Esophagus muscularis mucosa (tissue), 4 donors: ENCODE measurements at regions not wholly inside any gene's neighbourhood (a gene's known extent, or its start where the extent isn't known, plus 50 kb on each side); places are given as distances from the start of the nearest gene placed in this dataset.

Source experiments
- DNase-seq: peaks from one replicate; pipeline ENCODE4 v3.0.0-alpha.2; 2017; ENCODE audit errors: extremely low spot score
- H3K27ac ChIP-seq, 4 donors: fragments of 200-600 bp; sonication (generic); replicated peaks in 1 of 4; 1 replicate in 3 of 4; 2 replicates in 1 of 4; pipeline ENCODE4 v1.5.1; 2016 to 2019; ENCODE audit warnings: mild to moderate bottlenecking in 1 of 4
- H3K27me3 ChIP-seq, 4 donors: fragments of 200-600 bp; sonication (generic); one replicate each; pipeline versions ENCODE4 v1.5.1 to v1.6.0; 2016 to 2019
- H3K36me3 ChIP-seq, 4 donors: fragments of 200-600 bp; sonication (generic); one replicate each; pipeline ENCODE4 v1.5.1; 2016 to 2019
- H3K4me1 ChIP-seq, 4 donors: fragments of 200-600 bp; sonication (generic); one replicate each; pipeline ENCODE4 v1.5.1; 2016 to 2019
- H3K4me3 ChIP-seq, 4 donors: fragments of 200-600 bp; sonication (generic); 1 replicate in 2 of 4; 2 replicates in 2 of 4; pipeline ENCODE4 v1.5.1; 2016 to 2019; ENCODE audit warnings: mild to moderate bottlenecking in 4 of 4, moderate library complexity in 1 of 4
- H3K9me3 ChIP-seq, 4 donors: fragments of 200-600 bp; sonication (generic); 1 replicate in 3 of 4; 2 replicates in 1 of 4; pipeline ENCODE4 v1.5.1; 2016 to 2019
- EP300 ChIP-seq: sonication (generic); formaldehyde crosslinking; IDR thresholded peaks from one replicate; pipeline ENCODE4 v1.6.1; 2017; ENCODE audit warnings: antibody characterized with exemption
- POLR2A ChIP-seq: fragments of 450-650 bp; IDR thresholded peaks from one replicate; pipeline ENCODE4 v1.6.1; 2017; ENCODE audit warnings: antibody characterized with exemption, moderate library complexity, mild to moderate bottlenecking, low read depth
- POLR2AphosphoS5 ChIP-seq, 2 donors: sonication (generic); formaldehyde crosslinking; IDR thresholded peaks; one replicate each; pipeline ENCODE4 v1.6.1; 2017; ENCODE audit warnings: antibody characterized with exemption in 2 of 2
- WGBS: methylation state at CpG from one replicate; pipeline ENCODE4 v1.1.5; 2018; 5-methylcytosine and 5-hydroxymethylcytosine counted together
- intact Hi-C: fragments of 100-400 bp; cut with DNase I; formaldehyde crosslinking; loops from one replicate; pipeline ENCODE4 v1.15.1; 2023
- TF ChIP-seq, protein P1 (sequence below), 3 experiments: fragments of 200-600 bp in 2 of 3; fragments of 450-650 bp in 1 of 3; sonication (generic) in 2 of 3; IDR thresholded peaks; one replicate each; pipeline ENCODE4 v1.5.1; 2017 to 2019; ENCODE audit warnings: antibody characterized with exemption in 3 of 3, mild to moderate bottlenecking in 2 of 3, moderate library complexity in 1 of 3

DNA sequence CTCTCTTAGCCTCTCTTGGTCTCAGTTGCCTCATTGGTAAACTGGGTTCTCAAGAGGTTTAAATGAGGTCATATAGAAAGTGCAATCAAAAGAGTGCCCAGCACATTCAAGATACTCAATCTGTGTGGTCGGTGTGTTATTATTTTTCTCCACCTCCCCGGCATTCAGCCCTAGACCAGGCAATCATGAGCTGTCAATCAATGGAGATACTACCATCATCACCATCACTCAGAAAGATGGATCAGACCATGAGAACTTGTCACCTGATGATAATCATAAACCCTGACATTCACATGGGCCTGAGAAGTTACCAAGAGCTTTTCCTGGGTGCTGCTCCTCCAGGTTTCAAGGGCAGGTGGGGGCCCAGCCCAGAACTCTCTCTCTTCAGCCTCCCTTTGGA lies 166.1 kb downstream of the MN1 start:
- intact Hi-C loops, result no loop called here
- no peak overlapping the region for H3K4me3 ChIP-seq
- H3K27ac ChIP-seq, result no peak overlapping the region
- WGBS, result 84% methylated on average over 2 of the region's 2 CpGs
- H3K27me3 ChIP-seq, result no peaks in the 10 kb centered on the region
- TF ChIP-seq POLR2A (no peak), EP300 (no peak), POLR2AphosphoS5 (IDR thresholded peaks at IDR 0.05) (no peak)
- TF ChIP-seq, protein P1, sequence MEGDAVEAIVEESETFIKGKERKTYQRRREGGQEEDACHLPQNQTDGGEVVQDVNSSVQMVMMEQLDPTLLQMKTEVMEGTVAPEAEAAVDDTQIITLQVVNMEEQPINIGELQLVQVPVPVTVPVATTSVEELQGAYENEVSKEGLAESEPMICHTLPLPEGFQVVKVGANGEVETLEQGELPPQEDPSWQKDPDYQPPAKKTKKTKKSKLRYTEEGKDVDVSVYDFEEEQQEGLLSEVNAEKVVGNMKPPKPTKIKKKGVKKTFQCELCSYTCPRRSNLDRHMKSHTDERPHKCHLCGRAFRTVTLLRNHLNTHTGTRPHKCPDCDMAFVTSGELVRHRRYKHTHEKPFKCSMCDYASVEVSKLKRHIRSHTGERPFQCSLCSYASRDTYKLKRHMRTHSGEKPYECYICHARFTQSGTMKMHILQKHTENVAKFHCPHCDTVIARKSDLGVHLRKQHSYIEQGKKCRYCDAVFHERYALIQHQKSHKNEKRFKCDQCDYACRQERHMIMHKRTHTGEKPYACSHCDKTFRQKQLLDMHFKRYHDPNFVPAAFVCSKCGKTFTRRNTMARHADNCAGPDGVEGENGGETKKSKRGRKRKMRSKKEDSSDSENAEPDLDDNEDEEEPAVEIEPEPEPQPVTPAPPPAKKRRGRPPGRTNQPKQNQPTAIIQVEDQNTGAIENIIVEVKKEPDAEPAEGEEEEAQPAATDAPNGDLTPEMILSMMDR (IDR thresholded peaks at IDR 0.05), result no peak
- H3K36me3 ChIP-seq, result no peaks in the 10 kb centered on the region
- DNase-seq, result no peak
- no peaks in the 10 kb centered on the region for H3K9me3 ChIP-seq
- peaks cover 17 to 32% (median 27%) of the 10 kb centered on the region in 4 donors for H3K4me1 ChIP-seq

DNA sequence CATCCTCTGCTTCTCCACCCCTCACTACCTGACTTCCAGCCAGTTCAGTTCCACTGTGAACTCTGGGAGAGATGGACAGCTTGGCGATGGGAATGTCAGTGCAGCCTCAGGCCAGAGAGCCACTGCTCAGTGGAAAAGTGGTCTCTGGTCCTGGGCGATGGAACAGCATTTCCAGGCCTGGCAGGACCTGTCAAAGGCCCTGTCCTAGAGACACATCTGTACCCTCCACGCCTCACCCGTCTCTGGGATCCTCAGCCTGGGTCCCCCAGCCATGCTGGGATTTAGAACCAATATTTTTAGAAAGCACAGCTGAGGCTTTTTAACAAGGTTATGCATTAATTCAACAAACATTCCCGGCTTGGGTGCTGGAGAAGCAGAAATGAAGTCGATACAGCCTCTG lies 165.7 kb downstream of the MN1 start:
- Histone ChIP-seq H3K36me3 (no peaks in the 10 kb centered on the region), H3K4me3 (no peak overlapping the region), H3K9me3 (no peaks in the 10 kb centered on the region), H3K27me3 (no peaks in the 10 kb centered on the region), H3K4me1 (peaks cover 20 to 36% (median 30%) of the 10 kb centered on the region in 4 donors), H3K27ac (no peak overlapping the region)
- WGBS, result 83% methylated on average over 6 of the region's 6 CpGs
- no peak for DNase-seq
- intact Hi-C loops, result no loop called here
- no peak for TF ChIP-seq POLR2AphosphoS5 (IDR thresholded peaks at IDR 0.05)
- no peak for TF ChIP-seq POLR2A
- TF ChIP-seq EP300, result no peak
- TF ChIP-seq, protein P1 (IDR thresholded peaks at IDR 0.05), result no peak

DNA sequence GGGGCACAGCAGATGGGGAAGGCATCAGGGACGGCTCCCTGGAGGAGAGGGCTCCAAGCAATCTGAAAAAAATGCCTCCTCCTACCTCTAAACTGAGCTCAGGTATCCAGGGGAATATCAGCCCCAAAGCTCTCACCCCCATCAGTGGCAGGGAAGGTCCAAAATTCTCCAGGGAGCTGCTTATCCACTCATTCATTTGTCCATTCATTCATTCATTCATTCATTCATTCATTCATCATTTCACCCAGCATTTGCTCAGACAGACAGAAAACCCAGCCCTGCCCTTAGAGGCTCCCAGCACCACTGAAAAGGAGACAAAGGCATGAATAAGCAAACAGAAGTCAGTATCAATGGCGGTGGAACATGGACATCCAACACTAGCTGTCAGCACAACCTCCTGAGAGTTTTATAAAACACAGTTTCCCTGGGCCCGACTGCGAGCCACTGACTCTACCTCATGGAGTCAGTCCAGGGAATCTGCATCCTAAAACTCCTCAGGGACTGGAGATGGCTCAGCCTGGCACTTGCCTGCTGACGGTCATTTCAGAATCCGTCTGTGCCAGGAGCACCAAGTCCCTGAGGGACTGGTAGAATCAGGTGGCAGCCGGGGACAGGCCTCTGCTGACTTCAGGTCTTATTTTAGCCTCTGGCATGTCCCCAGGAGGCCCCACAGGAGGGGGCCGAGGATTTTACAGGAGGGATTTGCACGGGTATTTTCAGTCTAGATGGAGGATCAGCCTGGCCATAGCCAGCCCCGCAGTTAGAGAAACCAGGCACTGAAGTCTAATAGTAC lies 164.6 kb downstream of the MN1 start:
- WGBS, result 44% methylated on average over 5 of the region's 10 CpGs
- intact Hi-C loops, result no loop called here
- TF ChIP-seq EP300 (no peak), POLR2A (no peak), POLR2AphosphoS5 (IDR thresholded peaks at IDR 0.05) (no peak)
- TF ChIP-seq, protein P1 (IDR thresholded peaks at IDR 0.05), result no peak

DNA sequence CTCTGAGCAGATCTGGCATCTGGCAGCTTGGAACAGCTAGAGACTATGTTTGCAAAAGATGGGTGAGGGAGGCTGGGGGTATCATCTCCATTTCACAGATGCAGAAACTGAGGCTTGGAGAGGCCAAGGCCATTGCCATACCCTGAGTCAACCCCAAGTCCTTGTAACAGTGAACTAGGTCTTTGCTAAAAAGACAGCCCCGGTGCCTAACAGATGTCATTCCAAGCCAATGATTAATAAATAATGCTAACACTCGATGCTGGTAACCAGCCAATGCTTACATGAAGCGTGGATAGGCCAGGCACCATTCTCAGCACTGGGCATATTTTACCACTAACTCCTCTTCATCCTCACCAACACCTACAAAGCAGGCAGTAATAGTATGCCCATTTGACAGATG lies 164.0 kb downstream of the MN1 start:
- no peak for DNase-seq
- 32% methylated on average over 3 of the region's 3 CpGs for WGBS
- Histone ChIP-seq H3K27ac (no peak overlapping the region), H3K27me3 (no peaks in the 10 kb centered on the region), H3K9me3 (no peaks in the 10 kb centered on the region), H3K4me3 (no peak overlapping the region), H3K4me1 (peaks cover 27 to 47% (median 39%) of the 10 kb centered on the region in 4 donors), H3K36me3 (no peaks in the 10 kb centered on the region)
- TF ChIP-seq POLR2A (no peak), EP300 (no peak), POLR2AphosphoS5 (IDR thresholded peaks at IDR 0.05) (no peak)
- TF ChIP-seq, protein P1 (IDR thresholded peaks at IDR 0.05), result no peak
- intact Hi-C loops, result no loop called here

More for the DNA sequence above, 164.6 kb downstream of the MN1 start:
- DNase-seq, result no peak
- Histone ChIP-seq H3K4me3 (no peak overlapping the region), H3K27ac (no peak overlapping the region), H3K36me3 (no peaks in the 10 kb centered on the region), H3K9me3 (no peaks in the 10 kb centered on the region), H3K27me3 (no peaks in the 10 kb centered on the region), H3K4me1 (peaks cover 27 to 47% (median 39%) of the 10 kb centered on the region in 4 donors)
